HG03064 (cell line): ENCODE measurements at regions not wholly inside any gene's neighbourhood (a gene's known extent, or its start where the extent isn't known, plus 50 kb on each side); places are given as distances from the start of the nearest gene placed in this dataset.

Source experiments
- ATAC-seq: cut with Tn5 transposase; IDR thresholded peaks from one replicate; pipeline ENCODE4 v1.9.1; 2021; ENCODE audit warnings: low read depth; ENCODE audit not compliant: unreplicated experiment

DNA sequence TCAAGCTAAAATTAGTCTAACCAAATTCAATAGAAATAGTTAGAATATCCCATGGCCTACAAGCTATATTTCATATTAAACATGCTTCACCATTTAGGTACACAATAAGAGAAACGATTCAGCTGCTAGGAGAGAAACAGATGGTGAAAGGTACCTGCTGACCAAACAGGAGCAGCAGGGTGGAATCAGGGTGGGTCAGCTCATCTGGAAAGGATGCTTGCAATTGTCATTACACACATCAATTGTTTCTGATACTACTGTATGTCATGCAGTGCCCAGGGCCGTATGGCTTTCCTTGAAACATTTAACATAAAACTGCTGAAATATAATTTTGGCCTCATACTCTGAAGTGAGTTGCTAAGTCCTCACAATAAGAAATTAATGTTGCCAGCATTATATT is 776.0 kb downstream of the DACH1 start:
- ATAC-seq: no peak

DNA sequence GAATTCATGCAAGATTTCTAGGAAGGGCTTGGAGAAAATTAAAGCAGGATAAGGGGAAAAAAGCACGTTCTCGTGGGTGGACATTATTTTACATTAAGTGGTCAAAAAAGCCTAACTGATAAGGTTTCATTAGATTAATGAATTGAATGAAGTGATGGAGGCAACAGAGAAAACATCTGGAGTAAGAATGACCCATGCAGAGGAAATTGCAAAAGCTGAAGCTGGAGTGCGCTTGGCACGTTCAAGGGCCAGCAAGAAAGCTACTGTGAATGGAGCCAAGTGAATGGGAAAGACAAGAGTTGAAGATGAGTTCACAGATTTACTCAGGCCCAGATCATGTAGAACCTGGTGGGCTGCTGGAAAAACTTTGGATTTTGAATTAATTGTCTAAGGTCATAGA is 777.9 kb downstream of the DACH1 start:
- ATAC-seq: no peak

DNA sequence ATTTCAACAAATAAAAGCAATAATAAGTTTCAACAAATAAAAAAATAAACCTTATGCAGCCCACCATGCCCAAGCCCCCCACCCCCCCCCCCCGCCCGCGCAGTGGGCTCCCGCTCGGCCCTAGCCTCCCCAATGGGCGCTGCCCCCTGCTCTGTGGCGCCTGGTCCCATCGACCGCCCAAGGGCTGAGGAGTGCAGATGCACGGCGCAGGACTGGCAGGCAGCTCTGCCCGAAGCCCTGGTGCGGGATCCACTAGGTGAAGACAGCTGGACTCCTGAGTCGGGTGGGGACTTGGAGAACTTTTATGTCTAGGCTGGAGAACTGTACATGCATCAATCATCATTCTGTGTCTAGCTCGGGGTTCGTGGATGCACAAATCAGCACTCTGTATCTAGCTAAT is 779.6 kb downstream of the DACH1 start:
- ATAC-seq: no peak

DNA sequence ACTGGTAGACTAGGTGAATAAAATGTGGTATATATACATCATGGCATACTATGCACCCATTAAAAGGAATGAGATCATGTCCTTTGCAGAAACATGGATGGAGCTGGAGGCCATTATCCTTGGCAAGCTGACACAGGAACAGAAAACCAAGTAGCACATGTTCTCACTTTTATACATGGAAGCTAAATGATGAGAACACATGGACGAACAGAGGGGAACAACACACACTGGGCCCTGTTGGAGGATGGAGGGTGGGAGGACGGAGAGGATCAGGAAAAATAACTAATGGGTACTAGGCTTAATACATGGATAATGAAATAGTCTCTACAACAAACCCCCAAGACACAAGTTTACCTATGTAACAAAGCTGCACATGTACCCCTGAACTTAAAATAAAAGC is 780.0 kb downstream of the DACH1 start:
- no peak for ATAC-seq

DNA sequence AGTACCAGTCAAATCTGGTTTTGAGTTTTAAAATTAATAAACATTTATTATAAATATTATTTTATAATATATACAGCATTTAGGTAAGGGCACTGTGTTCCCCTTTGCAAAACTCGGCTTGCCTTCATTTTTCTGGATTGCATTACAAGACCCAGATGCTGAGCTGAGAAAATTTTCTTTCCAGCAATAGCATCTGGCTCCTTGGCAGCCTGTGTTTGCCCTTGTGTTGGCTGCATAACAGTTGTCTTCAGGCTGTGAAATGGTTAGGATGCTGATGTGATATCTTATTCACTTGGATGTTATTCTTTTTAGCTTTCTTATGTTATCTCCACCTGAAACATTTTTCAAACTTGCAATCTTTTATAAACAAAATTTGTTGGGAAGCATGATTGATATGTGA is 784.4 kb downstream of the DACH1 start:
- ATAC-seq: no peak

DNA sequence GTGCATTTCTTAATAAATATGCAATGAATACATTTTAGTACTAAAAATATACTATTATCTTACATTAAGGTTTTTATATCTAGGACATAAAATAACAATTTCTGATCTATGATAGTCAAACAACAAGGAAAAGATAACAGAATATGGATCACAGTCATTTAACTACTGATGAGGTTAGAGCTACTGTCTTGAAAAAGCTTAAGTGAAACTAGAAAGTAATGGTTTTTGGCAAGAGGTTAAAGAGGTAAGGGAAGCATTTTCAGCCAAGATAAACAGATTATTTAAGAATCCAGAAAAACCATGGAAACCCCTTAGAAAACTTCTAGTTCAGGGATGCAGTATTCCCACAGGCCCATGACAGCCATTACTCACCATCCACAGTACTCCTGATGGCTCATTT is 787.4 kb downstream of the DACH1 start:
- ATAC-seq: no peak

DNA sequence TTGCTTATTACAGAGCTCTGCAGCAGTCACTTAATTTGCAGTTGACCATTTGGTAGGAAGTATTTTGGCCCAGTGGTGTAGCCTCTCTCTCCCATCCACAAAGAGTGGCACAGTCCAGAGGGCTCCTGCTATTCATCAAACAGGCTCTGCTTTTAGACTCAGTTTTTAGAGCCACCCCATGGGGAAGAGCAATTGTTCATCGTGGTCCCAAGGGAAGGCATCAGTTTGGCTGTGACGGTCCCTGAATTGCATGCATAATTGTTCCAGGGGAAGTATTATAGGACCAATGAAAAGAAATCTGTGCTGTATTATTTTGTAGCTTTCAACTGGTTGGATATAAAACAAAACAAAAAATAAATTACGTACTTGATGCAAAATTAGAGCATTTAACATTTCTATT is 799.0 kb downstream of the DACH1 start:
- no peak for ATAC-seq

DNA sequence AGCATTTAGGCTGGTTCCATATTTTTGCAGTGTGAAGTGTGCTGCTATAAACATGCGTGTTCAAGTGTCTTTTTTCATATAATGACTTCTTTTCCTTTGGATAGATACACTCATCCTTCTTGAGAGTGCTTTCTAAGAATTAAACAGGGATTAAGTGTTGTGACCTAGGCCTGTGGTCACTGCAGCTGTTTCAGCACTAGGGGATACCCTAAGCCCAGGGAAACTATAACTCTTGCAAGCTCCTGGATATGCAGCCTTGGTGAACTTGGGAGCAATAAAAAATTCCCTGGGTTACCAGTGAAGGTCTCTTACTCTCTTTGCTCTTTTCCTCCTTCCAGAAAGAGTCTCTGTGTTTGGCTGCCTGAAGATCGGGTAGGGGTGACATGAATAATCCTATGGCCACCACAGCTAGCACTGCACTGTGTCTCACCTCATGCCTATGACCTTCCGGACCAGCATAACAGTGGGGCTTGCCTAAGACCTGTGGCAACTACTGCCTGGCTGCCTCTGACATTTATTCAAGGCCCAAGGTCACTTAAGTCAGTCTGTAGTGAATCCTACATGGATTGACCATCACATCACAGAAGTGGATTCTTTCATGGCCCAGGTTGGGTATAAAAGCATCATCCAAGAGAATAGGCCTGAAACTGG is 799.7 kb downstream of the DACH1 start:
- ATAC-seq: no peak

DNA sequence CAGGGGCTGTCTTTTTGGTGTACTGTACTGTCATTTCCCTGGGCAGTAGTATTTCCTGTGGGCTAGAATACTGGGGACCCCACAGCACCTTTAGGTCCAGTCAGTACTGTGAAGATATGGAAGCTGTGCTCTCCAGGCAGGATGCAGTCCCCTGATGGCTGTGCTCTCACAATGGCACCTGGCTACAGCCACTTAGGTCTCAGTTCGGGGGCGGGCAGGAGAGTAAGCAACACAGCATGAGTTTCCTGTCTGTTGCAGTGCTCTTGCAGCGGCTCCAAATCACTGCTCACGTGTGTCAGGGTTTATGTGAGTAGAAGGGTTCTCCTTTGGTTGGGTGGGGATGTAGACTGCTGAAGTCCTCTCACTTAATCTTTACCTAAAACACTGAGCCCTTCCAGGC is 810.4 kb downstream of the DACH1 start:
- ATAC-seq: no peak

DNA sequence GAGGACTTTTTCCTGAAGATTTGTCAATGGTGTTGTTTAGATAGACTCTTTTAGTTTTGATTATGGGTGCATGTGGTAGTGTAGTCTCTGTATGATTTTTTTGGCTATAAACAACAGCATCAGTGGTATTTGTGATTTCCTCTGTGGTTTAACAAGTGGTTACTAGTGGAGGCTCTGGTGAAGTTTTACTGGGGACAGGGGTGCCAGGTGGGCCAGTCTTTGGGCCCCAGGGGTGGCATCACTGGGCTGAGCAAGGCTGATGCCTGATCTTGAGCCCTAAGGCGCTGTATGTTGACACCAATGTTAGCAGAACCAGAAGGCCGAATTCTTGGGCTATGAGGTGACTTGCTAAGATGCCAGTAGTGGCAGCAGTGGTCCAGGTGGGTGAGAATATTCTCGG is 811.4 kb downstream of the DACH1 start:
- ATAC-seq: no peak

DNA sequence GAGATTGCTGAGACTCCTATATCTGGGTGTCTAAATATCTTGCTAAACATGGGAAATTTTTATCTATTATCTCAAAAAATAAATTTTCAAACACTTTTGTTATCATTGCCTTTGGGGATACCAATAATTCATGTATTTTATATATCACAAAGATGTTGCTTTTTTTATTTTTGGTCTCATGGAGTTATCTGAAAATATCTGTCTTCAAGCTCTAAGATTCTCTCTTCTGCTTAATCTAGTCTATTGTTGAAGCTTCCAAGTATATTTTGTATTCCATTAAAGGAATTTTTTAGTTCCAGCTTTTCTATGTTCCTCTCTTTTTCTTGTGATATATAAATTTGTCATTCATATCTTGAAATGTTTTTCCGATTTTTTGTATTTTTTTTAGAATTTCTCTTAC is 812.0 kb downstream of the DACH1 start:
- ATAC-seq: no peak

DNA sequence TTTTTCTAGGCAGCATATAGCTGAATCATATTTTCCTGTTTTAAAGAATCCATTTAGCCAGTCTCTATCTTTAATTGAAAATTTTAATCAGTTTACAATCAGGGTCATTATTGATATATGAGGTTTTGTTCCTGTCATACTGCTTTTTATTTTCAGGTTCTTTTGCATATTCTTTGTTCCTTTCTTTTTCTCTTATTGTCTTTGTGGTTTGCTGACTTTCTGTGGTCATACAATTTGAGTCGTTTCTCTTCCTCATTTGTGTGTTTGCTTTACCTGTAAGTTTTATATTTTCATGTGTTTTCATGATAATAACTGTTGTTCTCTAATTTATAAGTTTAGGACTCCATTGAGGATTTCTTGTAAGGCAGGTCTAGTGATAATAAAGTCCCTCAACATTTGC is 812.6 kb downstream of the DACH1 start:
- peak; percentile 83 for ATAC-seq

DNA sequence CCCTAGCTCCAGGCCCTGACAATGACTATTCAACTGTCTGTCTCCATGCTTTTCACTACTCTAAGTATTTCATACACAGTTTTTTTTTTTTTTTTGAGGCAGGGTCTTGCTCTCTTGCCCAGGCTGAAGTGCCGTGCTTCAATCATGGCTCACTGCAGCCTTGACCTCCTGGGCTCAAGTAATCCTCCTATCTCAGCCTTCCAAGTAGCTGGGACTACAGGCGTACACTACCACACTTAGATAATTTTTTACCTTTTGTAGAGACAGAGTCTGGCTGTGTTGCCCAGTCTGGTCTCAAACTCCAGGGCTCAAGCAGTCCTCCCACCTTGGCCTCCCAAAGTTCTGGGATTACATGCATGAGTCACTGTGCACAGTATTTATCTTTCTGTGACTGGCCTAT is 815.4 kb downstream of the DACH1 start:
- no peak for ATAC-seq

DNA sequence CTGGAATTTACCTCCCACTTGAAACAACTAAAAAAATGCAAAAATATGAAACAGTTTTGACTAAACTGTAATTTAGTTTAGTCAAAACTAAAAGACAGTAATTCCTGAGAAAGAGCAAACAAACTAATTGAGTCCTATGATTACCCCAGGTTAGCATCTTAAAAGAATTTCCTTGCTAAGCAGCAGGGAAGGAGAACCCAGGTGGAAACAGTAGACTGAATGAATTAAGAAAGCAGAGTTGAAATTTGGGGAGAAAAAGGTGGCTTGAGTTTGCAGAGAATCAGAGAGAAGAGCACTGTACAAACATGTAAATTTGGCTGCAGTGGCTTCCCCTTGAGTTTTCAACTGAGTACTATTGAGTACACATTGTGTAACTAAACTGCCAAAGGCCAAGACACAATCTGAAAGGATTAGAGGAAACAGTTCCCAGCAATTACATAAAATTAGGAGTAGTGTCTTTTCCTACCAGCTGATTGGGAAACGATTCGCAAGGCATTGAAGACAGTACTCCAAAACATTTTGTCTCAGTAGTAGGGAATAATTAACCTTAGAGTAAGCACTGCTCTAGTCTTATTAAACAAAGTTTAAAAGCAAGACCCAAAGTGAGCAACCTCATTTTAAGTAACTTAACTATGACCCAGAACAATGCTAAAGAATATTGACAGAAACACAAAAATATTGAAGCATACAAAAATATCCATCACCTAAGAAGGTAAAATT is 820.5 kb downstream of the DACH1 start:
- ATAC-seq: no peak

DNA sequence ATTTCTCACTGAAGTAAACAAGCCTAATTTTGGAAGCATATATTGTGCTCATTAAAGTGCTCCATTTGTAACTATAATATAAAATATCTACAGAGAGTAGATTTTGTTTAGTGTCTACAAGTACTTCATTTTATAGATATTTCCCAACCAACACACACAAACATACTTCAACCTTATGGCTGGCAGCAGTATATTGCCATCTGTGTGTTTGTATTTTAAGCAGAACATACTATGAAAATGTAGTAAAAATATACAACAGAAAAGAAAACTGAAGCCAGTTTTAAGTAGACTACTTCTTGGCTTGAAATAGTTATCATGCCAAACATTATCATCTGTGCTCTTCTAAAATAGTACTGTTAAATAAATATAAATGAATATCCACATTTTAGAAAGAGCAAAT is 821.9 kb downstream of the DACH1 start:
- no peak for ATAC-seq

DNA sequence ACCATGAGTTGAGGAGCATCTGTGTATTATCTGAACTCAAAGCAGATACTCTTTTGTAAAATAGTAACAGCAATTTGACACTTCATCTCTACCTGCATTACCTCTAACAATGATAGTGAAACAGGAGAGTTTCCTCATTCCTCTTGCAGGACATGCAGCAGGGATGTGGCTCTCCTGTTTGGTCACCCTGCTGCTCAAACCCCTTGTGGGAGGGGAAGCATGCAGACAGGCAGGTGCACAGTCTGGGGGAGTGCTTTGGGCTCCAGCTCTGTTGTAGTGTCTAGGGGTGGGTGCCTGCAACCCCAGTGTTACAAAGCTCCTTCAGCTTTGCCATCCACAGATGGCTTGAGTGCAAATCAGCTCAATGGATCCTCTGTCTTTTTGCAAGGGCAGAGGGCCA is 827.6 kb downstream of the DACH1 start:
- ATAC-seq: no peak

DNA sequence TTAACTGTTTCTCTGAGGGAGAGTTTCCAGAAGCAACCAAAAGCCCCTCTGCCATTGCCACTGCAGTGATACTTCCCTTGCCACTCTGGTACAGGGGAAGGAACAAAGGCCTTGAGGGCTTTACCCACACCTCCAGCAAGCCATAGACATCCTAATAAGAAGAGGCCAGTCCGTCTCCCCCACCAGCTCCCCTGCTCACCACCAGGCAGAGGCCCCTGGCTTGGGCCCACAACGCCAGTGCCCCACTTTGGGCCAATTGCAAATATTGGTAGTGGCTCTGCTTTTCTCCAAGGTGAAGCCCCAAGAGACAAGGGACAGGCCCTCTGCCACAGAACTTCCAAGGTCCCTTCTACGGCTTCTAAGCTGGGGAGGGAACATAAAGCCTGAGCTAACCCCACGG is 833.0 kb downstream of the DACH1 start:
- ATAC-seq: no peak

DNA sequence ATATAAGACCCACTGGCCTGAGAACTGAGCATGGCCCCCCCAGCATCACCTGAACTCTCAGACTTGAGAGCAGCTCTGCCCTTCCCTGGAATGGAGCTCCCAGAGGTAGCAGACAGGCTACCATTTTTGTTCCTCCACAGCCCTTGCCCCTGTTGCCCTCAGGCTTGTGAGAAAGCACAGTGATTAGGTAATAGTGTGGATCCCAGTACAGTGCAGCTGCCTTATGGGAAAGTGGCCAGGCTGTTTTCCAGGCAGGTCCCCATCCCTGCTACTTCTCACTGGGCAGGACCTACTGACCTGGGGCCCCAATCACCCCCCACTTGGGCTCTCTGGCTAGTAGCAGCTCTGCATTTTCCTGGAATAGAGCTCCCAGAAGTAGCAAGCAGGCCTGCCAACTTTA is 834.0 kb downstream of the DACH1 start:
- no peak for ATAC-seq

DNA sequence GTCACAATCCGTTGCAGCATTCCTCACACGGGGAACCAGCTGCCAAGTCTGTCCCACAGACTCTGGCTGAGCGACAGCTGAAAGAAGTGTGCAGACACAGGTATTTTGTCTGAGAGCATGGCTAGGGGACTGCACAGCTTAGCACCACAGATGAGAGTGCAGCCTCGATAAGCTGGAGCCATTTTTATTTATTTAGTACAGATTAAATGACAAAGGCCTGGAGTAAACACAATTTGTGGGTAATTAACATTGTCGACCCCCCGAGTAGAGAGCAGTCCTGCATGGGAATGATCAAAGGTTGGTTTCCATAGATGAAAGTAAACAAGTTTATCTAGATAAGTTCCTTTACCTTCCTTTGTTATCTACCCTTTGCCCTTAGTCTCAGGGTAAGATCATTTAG is 836.2 kb downstream of the DACH1 start:
- no peak for ATAC-seq

DNA sequence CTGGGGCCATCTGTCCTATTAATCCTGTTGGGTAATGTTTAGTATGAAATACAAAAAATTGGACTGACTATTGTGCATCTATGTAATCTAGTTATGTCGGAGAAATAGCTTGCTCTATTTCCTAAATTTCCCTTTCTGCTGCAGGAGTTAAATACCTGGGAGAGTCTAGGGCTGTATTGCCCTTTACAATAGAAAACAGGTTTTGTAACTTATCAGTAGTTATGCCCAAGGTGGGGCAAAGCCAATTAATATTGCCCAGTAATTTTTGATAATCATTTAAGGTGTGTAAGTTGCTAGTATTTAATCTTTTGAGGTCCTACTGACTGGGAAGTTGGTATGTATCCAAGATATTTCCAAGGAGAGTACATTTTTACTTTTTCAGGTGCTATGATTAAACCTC is 838.1 kb downstream of the DACH1 start:
- no peak for ATAC-seq

DNA sequence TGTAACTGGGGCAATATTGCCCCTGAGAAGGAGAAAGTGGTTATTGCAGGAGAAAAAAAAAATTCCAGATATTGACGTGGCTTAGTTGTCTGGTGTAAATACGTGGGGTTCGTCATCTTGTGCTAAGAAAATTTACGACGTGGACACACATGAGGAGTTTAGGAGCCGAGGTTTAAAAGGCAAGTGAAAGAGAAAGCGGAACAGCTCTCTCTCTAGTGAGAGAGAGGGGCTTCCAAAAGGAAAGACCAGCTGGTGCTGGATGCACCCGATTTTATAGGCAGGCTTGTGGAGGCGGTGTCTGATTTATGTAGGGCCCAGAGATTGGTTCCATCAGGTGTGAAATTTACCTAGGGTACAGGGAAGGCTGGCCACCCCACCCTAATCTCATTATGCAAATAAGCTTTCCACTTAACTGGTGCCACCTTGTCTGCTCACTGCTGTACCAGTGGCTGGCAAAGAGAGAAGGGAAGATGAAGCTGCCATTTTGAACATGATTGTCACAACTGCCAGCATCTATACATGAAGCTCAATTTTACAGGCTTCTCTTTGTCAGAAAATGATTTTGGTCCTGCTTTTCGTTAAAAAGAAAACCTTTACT is 845.1 kb downstream of the DACH1 start:
- no peak for ATAC-seq

DNA sequence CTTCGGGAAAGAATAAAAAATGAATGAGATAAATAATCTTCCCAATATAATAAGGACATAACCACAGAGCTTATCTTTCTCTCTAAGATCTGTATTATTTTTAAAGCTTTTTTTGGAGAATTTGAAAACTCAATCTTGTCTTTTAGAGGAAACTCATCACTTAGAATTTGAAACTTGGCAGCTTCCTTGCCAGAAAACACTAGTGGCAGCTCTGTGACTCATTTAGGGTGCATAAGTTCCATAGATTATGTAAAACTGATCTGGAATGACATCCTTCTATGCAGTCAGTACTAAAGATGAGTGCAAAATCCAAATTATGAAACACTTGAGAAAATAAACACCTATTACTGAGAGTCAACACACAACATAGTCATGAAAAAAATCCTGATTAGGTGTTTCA is 848.0 kb downstream of the DACH1 start:
- no peak for ATAC-seq
